ENCODE measurements at regions not wholly inside any gene's neighbourhood (a gene's known extent, or its start where the extent isn't known, plus 50 kb on each side); places are given as distances from the start of the nearest gene placed in this dataset.

GRCh38 chr1:59143811-59144210 is 153.1 kb upstream of the FGGY start:
- TF ChIP-seq, protein P1, sequence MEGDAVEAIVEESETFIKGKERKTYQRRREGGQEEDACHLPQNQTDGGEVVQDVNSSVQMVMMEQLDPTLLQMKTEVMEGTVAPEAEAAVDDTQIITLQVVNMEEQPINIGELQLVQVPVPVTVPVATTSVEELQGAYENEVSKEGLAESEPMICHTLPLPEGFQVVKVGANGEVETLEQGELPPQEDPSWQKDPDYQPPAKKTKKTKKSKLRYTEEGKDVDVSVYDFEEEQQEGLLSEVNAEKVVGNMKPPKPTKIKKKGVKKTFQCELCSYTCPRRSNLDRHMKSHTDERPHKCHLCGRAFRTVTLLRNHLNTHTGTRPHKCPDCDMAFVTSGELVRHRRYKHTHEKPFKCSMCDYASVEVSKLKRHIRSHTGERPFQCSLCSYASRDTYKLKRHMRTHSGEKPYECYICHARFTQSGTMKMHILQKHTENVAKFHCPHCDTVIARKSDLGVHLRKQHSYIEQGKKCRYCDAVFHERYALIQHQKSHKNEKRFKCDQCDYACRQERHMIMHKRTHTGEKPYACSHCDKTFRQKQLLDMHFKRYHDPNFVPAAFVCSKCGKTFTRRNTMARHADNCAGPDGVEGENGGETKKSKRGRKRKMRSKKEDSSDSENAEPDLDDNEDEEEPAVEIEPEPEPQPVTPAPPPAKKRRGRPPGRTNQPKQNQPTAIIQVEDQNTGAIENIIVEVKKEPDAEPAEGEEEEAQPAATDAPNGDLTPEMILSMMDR (conservative IDR thresholded peaks at IDR 0.05; ENCODE audit: low read length), result no peak
- DNase-seq (ENCODE audit: low read depth), result peak; percentile 77
- no peak overlapping the region for H3K4me3 ChIP-seq (ENCODE audit: low read length)

DNA sequence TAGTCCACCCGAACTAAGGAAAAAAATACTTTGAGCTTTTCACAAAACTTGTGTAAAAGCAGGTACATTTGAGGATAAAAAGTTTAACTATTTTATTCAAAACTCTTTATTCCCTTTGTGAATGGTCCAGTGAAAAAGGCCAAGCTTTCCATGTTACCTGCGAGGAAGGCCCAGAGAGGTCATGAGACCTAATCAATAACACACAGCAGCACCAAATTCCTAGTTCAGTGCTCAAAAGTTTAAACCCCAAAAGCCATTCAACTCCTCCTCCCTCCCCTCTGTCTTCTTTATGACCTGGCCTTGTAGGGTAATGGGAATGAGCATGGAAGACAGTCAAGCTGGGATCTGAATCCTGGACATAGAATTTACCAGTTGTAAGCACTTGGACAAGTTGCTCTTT is 151.9 kb upstream of the FGGY start:
- no peak for DNase-seq (ENCODE audit: low read depth)
- no peak overlapping the region for H3K4me3 ChIP-seq (ENCODE audit: low read length)
- TF ChIP-seq, protein P1 (conservative IDR thresholded peaks at IDR 0.05; ENCODE audit: low read length), result no peak

GRCh38 chr1:59146056-59146455 is 150.8 kb upstream of the FGGY start:
- DNase-seq (ENCODE audit: low read depth), result no peak
- H3K4me3 ChIP-seq (ENCODE audit: low read length), result peak overlapping the region; percentile 59
- TF ChIP-seq, protein P1 (conservative IDR thresholded peaks at IDR 0.05; ENCODE audit: low read length), result no peak

- DNase-seq (ENCODE audit: low read depth), result peak; percentile 63
- TF ChIP-seq, protein P1 (conservative IDR thresholded peaks at IDR 0.05; ENCODE audit: low read length), result peak; percentile 49
- H3K4me3 ChIP-seq (ENCODE audit: low read length), result peak overlapping the region; percentile 59
These were observed 150.1 kb upstream of the FGGY start for GRCh38 chr1:59146651-59147358.

DNA sequence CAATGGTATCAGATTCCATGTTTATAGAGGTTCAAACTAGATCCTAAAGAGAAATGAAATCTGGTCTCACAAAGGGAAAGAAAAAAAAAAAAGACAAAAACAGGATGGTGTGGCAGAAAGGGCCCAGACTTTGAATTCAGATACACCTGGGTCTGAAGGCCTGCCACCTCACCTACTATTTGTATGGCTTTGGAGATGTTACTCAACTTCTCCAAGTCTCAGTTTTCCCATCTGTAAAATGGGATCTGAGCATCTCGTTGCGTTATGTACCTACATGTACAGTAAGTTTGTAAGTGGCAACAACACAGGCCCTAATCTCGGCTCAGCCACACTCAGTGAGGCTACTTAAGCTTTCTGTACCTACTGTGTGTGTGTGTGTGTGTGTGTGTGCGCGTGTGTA is 147.5 kb upstream of the FGGY start:
- no peak overlapping the region for H3K4me3 ChIP-seq (ENCODE audit: low read length)
- TF ChIP-seq, protein P1 (conservative IDR thresholded peaks at IDR 0.05; ENCODE audit: low read length), result no peak
- no peak for DNase-seq (ENCODE audit: low read depth)

GRCh38 chr1:59150577-59151386 is 146.1 kb upstream of the FGGY start:
- peak; percentile 100 for DNase-seq (ENCODE audit: low read depth)
- TF ChIP-seq, protein P1 (conservative IDR thresholded peaks at IDR 0.05; ENCODE audit: low read length), result no peak
- H3K4me3 ChIP-seq (ENCODE audit: low read length), result peak overlapping the region; percentile 40

GRCh38 chr1:59151387-59151761 is 145.5 kb upstream of the FGGY start:
- peak overlapping the region; percentile 20 for H3K4me3 ChIP-seq (ENCODE audit: low read length)
- DNase-seq (ENCODE audit: low read depth), result no peak
- TF ChIP-seq, protein P1 (conservative IDR thresholded peaks at IDR 0.05; ENCODE audit: low read length), result no peak

All from AG10803 (cell line).